ENCODE measurements at regions not wholly inside any gene's neighbourhood (a gene's known extent, or its start where the extent isn't known, plus 50 kb on each side); places are given as distances from the start of the nearest gene placed in this dataset.
"Not testable (repeated sequence)": the region's sequence is repeated elsewhere in the genome, so short reads cannot be mapped to it uniquely, and the experiment has no call there.

DNA sequence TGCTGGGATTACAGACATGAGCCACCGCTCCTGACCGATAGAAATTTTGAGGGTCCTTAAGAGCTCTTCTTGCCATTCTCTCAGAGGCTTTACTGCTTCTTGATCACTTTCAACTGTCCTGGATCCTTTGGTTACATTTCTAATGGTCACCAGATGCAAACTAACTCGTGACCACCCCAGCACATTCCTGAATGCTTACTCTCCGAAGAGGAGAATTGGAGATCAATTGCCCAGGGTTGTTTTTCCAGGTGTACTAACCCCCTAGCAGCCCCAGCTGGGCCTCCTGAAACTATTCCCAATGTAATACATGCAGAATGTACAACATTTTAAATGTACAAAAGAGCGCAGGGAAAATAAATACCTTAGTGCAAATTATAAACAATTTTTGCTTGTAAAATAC, 65.1 kb upstream of the TBL1XR1 start:
- no peak for DNase-seq (ENCODE audit: low read depth, low spot score)
- Histone ChIP-seq H3K9me3 (ENCODE audit: control insufficient read depth, insufficient read depth, low read length) (no peaks in the 10 kb centered on the region; the same call in 1 of the 2 replicates), H3K27ac (ENCODE audit: low read depth, low read length) (no peak overlapping the region), H3K4me3 (ENCODE audit: low read depth, low read length) (no peak overlapping the region), H3K27me3 (ENCODE audit: control insufficient read depth, insufficient read depth, low read length) (no peaks in the 10 kb centered on the region)
- ChIA-PET POLR2A (no interaction called here), CTCF (no interaction called here)
- TF ChIP-seq CTCF (IDR thresholded peaks at IDR 0.05; ENCODE audit: low read depth, low read length) = no peak

- Histone ChIP-seq H3K9me3 (ENCODE audit: control insufficient read depth, insufficient read depth, low read length) (no peaks in the 10 kb centered on the region; the same call in 1 of the 2 replicates), H3K4me3 (ENCODE audit: low read depth, low read length) (no peak overlapping the region), H3K27ac (ENCODE audit: low read depth, low read length) (no peak overlapping the region), H3K27me3 (ENCODE audit: control insufficient read depth, insufficient read depth, low read length) (no peaks in the 10 kb centered on the region)
- no peak for TF ChIP-seq CTCF (IDR thresholded peaks at IDR 0.05; ENCODE audit: low read depth, low read length)
- DNase-seq (ENCODE audit: low read depth, low spot score) = no peak
- POLR2A ChIA-PET = no interaction called here
- CTCF ChIA-PET = interaction anchor here (0.6 to 1.2 kb wide), 2 partner anchors 228 to 1122 kb away, joined by 3 to 4 read pairs; no protein-coding TSS in a partner anchor
These were observed 66.5 kb upstream of the TBL1XR1 start for GRCh38 chr3:177263615-177264368.

DNA sequence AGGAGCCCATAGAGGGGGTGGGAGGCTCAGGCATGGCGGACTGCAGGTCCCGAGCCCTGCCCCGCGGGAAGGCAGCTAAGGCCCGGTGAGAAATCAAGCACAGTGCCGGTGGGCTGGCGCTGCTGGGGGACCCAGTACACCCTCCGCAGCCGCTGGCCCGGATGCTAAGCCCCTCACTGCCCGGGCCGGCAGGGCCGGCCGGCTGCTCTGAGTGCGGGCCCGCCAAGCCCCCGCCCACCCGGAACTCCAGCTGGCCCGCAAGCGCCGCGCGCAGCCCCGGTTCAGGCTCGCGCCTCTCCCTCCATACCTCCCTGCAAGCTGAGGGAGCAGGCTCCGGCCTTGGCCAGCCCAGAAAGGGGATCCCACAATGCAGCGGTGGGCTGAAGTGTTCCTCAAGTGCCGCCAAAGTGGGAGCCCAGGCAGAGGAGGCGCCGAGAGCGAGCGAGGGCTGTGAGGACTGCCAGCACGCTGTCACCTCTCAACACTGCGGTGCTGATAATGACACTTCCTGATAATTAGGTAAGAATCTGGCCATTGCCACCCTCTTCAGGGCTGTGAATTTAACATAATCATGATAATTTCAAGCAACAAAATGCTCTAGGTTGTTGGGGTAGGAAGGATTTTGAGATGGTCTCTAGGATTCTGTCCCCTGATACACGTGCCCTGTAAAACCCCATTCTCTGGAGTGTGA, 74.7 kb upstream of the TBL1XR1 start:
- POLR2A ChIA-PET; CTCF ChIA-PET; H3K27me3 ChIP-seq (ENCODE audit: control insufficient read depth, insufficient read depth, low read length); DNase-seq (ENCODE audit: low read depth, low spot score); H3K9me3 ChIP-seq (ENCODE audit: control insufficient read depth, insufficient read depth, low read length); H3K27ac ChIP-seq (ENCODE audit: low read depth, low read length); H3K4me3 ChIP-seq (ENCODE audit: low read depth, low read length): not testable (repeated sequence)

DNA sequence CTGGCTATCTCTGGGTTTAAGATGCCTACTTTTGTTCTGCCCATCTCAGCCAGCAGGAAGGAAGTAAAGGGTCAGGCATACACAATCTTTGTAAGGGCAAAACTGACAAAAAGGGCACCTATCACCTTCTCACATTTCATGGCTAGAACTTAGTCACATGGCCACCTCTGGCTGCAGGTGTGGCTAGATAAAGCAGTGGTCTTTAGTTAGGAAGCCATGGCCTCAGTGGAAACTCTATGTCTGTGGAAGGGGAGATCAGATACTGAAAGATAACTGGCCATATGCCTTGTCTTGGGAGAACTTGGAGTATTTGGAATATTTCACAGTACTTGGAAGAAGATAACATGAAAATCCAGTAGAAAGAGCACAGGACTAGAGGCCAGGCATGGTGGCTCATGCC, 80.7 kb upstream of the TBL1XR1 start:
- no peak for TF ChIP-seq CTCF (IDR thresholded peaks at IDR 0.05; ENCODE audit: low read depth, low read length)
- DNase-seq (ENCODE audit: low read depth, low spot score) = no peak
- Histone ChIP-seq H3K27ac (ENCODE audit: low read depth, low read length) (no peak overlapping the region), H3K9me3 (ENCODE audit: control insufficient read depth, insufficient read depth, low read length) (no peaks in the 10 kb centered on the region; the same call in 1 of the 2 replicates), H3K4me3 (ENCODE audit: low read depth, low read length) (no peak overlapping the region), H3K27me3 (ENCODE audit: control insufficient read depth, insufficient read depth, low read length) (no peaks in the 10 kb centered on the region)
- ChIA-PET CTCF (no interaction called here), POLR2A (no interaction called here)

- H3K27ac ChIP-seq (ENCODE audit: low read depth, low read length) = no peak overlapping the region
- H3K4me3 ChIP-seq (ENCODE audit: low read depth, low read length) = no peak overlapping the region
- CTCF ChIA-PET = no interaction called here
- H3K9me3 ChIP-seq (ENCODE audit: control insufficient read depth, insufficient read depth, low read length) = no peaks in the 10 kb centered on the region; the same call in 1 of the 2 replicates
- DNase-seq (ENCODE audit: low read depth, low spot score) = no peak
- no peaks in the 10 kb centered on the region for H3K27me3 ChIP-seq (ENCODE audit: control insufficient read depth, insufficient read depth, low read length)
- no peak for TF ChIP-seq CTCF (IDR thresholded peaks at IDR 0.05; ENCODE audit: low read depth, low read length)
- POLR2A ChIA-PET = no interaction called here
These were observed 82.0 kb upstream of the TBL1XR1 start for GRCh38 chr3:177279118-177279815.
